ENCODE measurements at regions not wholly inside any gene's neighbourhood (a gene's known extent, or its start where the extent isn't known, plus 50 kb on each side); places are given as distances from the start of the nearest gene placed in this dataset.

DNA sequence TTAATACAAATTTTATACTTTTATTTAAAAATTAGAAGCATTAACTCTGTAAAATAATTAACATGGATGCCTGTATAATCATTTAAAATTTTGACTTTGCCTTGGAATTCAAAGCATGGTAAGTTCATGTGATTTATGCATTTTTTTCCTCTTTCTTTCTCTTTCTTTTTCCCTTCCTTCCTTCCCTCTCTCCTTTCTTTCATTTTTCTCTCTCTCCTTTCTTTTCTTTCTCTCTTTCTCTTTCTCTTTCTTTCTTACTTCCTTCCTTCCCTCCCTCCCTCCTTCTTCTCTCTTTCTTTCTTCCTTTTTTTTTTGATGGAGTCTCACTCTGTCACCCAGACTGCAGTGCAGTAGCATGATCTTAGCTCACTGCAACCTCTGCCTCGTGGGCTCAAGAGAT lies 53.8 kb upstream of the P3H2 start:
- Histone ChIP-seq H3K79me2 (ENCODE audit: control insufficient read depth, insufficient read depth, low read length) (no peaks in the 10 kb centered on the region), H3K36me3 (ENCODE audit: control insufficient read depth, insufficient read depth, low read length) (no peaks in the 10 kb centered on the region), H4K20me1 (replicated peaks; ENCODE audit: control insufficient read depth, insufficient read depth, low read length) (no peaks in the 10 kb centered on the region), H3K9ac (ENCODE audit: insufficient read depth in 1 of 2, low read depth in 2 of 2, low read length in 2 of 2) (no peak overlapping the region), H3K4me2 (ENCODE audit: insufficient read depth, low read length) (no peak overlapping the region), H3K9me3 (replicated peaks; ENCODE audit: control insufficient read depth, insufficient read depth, low read depth, low read length) (no peaks in the 10 kb centered on the region), H3K4me3 (no peak overlapping the region), H2AFZ (ENCODE audit: low read depth, low read length) (no peak overlapping the region), H3K9me1 (ENCODE audit: control insufficient read depth, insufficient read depth, low read length) (no peaks in the 10 kb centered on the region), H3K27me3 (ENCODE audit: control insufficient read depth in 2 of 2, insufficient read depth in 2 of 2, low read length in 2 of 2) (no peaks in the 10 kb centered on the region), H3K4me1 (replicated peaks in 1 of 2; ENCODE audit: control insufficient read depth in 2 of 2, insufficient read depth in 2 of 2, low read length in 2 of 2) (no peaks in the 10 kb centered on the region; a peak in 1 of 5 replicates), H3K27ac (ENCODE audit: extremely low read depth, low read depth, low read length) (no peak overlapping the region)
- ChIA-PET CTCF (ENCODE audit: low intra/inter-chr PET ratio) (no interaction called here), POLR2A (no interaction called here)
- in situ Hi-C loops (cut with MboI): no loop called here
- intact Hi-C loops (cut with micrococcal nuclease): no loop called here
- ATAC-seq (no peak), DNase-seq (ENCODE audit: extremely low read depth in 1 of 4, low spot score in 3 of 4) (no peak), FAIRE-seq (no peak)
- 0% methylated on average over 1 of the region's 1 CpG for WGBS (ENCODE audit: insufficient coverage, low coverage, missing lambda C conversion rate)
- BruUV-seq (replicated peaks): no TSS peak
- TF ChIP-seq, protein P1, sequence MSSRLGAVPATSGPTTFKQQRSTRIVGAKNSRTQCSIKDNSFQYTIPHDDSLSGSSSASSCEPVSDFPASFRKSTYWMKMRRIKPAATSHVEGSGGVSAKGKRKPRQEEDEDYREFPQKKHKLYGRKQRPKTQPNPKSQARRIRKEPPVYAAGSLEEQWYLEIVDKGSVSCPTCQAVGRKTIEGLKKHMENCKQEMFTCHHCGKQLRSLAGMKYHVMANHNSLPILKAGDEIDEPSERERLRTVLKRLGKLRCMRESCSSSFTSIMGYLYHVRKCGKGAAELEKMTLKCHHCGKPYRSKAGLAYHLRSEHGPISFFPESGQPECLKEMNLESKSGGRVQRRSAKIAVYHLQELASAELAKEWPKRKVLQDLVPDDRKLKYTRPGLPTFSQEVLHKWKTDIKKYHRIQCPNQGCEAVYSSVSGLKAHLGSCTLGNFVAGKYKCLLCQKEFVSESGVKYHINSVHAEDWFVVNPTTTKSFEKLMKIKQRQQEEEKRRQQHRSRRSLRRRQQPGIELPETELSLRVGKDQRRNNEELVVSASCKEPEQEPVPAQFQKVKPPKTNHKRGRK (tag; IDR thresholded peaks at IDR 0.05): peak; percentile 41; the same call in 1 of the 2 replicates
- no peak for TF ChIP-seq NFIC (IDR thresholded peaks at IDR 0.05)

DNA sequence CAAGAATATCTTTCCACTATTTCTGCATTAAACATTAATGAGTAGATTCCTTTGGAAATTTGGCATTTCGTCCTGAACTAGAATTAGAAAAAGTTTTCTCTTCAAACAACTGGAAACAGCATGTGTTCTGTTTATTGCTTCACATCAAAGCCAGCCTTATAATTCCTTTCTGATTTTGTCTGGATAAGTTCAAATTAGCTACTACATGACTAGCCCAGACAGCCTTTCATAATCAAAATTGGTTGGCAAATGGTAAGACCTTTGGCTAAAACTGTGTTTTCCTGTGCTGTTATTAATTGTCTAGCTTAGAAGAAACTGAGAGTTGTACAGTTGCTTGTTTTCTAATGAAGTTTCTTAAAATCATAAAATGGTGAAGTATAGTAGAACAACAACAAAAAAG lies 52.7 kb upstream of the P3H2 start:
- no peak for DNase-seq (ENCODE audit: extremely low read depth in 1 of 4, low spot score in 3 of 4)
- 0% methylated on average over 1 of the region's 1 CpG for WGBS (ENCODE audit: insufficient coverage, low coverage, missing lambda C conversion rate)
- no peaks in the 10 kb centered on the region for H3K27me3 ChIP-seq (ENCODE audit: control insufficient read depth in 2 of 2, insufficient read depth in 2 of 2, low read length in 2 of 2)
- no peak overlapping the region for H3K27ac ChIP-seq (ENCODE audit: extremely low read depth, low read depth, low read length)
- H3K4me2 ChIP-seq (ENCODE audit: insufficient read depth, low read length): no peak overlapping the region
- no peak for FAIRE-seq
- no peaks in the 10 kb centered on the region; a peak in 1 of 5 replicates for H3K4me1 ChIP-seq (replicated peaks in 1 of 2; ENCODE audit: control insufficient read depth in 2 of 2, insufficient read depth in 2 of 2, low read length in 2 of 2)
- H4K20me1 ChIP-seq (replicated peaks; ENCODE audit: control insufficient read depth, insufficient read depth, low read length): no peaks in the 10 kb centered on the region
- no peak for ATAC-seq
- intact Hi-C loops (cut with micrococcal nuclease) (no loop called here), in situ Hi-C loops (cut with MboI) (no loop called here)
- TF ChIP-seq ZNF140 (CRISPR knock-in tag; IDR thresholded peaks at IDR 0.05): no peak
- no peak for TF ChIP-seq MED1 (CRISPR knock-in tag; IDR thresholded peaks at IDR 0.05; ENCODE audit: borderline replicate concordance)
- no peak for TF ChIP-seq EZH2 (IDR thresholded peaks at IDR 0.05; ENCODE audit: borderline replicate concordance, low read depth, low read length)
- TF ChIP-seq EGR1 (conservative IDR thresholded peaks at IDR 0.05): no peak
- no peak for TF ChIP-seq TAF7 (tag; IDR thresholded peaks at IDR 0.05)
- TF ChIP-seq NR1H2 (CRISPR knock-in tag; IDR thresholded peaks at IDR 0.05): no peak
- H2AFZ ChIP-seq (ENCODE audit: low read depth, low read length): no peak overlapping the region
- H3K9me3 ChIP-seq (replicated peaks; ENCODE audit: control insufficient read depth, insufficient read depth, low read depth, low read length): no peaks in the 10 kb centered on the region
- no peak overlapping the region for H3K4me3 ChIP-seq
- no peaks in the 10 kb centered on the region for H3K9me1 ChIP-seq (ENCODE audit: control insufficient read depth, insufficient read depth, low read length)
- CTCF ChIA-PET (ENCODE audit: low intra/inter-chr PET ratio): no interaction called here
- POLR2A ChIA-PET: no interaction called here
- H3K79me2 ChIP-seq (ENCODE audit: control insufficient read depth, insufficient read depth, low read length): no peaks in the 10 kb centered on the region
- no peak overlapping the region for H3K9ac ChIP-seq (ENCODE audit: insufficient read depth in 1 of 2, low read depth in 2 of 2, low read length in 2 of 2)
- no TSS peak for BruUV-seq (replicated peaks)
- H3K36me3 ChIP-seq (ENCODE audit: control insufficient read depth, insufficient read depth, low read length): no peaks in the 10 kb centered on the region

Data from K562 (cell line).